ENCODE measurements at regions not wholly inside any gene's neighbourhood (a gene's known extent, or its start where the extent isn't known, plus 50 kb on each side); places are given as distances from the start of the nearest gene placed in this dataset.

DNA sequence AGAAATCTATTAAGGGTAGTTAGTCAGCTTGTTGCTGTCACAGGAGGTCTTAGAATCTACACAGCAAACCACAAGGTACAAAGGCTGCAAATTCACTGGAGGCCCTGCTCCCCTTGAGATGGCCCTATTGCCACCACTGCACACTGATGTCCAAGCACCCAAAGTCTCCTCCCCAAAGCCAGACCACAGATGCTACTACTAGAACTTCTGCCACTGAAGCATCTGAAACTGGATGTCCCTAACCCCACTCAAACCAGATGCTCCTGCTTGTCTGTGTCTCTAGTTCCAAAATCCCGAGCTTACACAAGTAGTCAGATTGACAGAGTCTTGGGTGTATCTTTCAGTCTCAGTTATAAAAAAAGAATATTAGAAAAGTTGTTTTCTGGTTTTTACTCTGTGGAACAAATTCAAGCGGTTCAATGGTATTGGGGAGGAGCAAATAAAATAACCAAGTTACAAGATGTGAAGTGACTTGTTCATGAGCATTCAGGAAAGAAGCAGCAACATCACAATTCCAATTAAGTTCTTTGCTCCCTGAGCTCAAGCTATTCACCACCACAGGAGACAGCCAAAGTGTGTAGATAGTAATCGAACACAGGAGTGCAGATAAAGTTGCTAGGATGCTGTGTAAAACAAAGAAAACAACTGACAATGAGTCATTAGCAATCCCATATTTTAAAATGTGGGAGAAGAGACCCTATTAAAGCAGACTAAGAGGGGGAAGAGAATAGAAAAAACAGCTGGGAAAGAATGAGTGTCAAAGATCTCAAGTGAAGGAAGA lies 352.3 kb downstream of the PDGFC start:
- DNase-seq (no peak), ATAC-seq (no peak)
- no peaks in the 10 kb centered on the region for H3K9me3 ChIP-seq
- intact Hi-C loops (cut with DNase I), result no loop called here
- no peaks in the 10 kb centered on the region for H3K27me3 ChIP-seq
- no peak overlapping the region for H3K4me3 ChIP-seq
- H3K36me3 ChIP-seq, result no peaks in the 10 kb centered on the region
- no peak for TF ChIP-seq CTCF (IDR thresholded peaks at IDR 0.05)
- H3K27ac ChIP-seq, result no peak overlapping the region
- no peaks in the 10 kb centered on the region for H3K4me1 ChIP-seq

DNA sequence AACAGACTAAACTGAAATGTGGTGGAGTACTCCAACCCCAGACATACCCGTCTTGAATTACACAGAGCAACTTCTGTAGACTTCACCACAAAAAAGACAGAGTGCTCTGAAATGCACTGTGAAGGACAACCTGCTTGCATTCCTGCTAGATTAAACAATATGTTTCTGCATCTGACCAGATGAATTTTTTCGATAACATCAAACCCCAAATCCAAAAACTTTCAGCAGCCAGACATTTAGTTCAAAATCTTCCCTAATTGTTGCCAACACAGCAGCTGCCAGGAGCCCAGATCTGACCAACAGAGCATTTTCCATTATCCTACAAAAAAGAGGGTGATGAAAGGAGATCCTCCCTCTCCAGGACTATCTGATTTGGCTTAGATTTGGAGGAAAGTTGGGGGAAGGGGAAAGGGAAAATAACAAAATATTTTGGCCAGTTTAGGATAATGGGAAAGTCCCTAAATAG lies 356.5 kb downstream of the PDGFC start:
- no peak overlapping the region for H3K27ac ChIP-seq
- no peak for ATAC-seq
- no peak for TF ChIP-seq CTCF (IDR thresholded peaks at IDR 0.05)
- no peaks in the 10 kb centered on the region for H3K27me3 ChIP-seq
- no peaks in the 10 kb centered on the region for H3K4me1 ChIP-seq
- DNase-seq, result no peak
- H3K9me3 ChIP-seq, result no peaks in the 10 kb centered on the region
- no peak overlapping the region for H3K4me3 ChIP-seq
- intact Hi-C loops (cut with DNase I), result no loop called here
- no peaks in the 10 kb centered on the region for H3K36me3 ChIP-seq

DNA sequence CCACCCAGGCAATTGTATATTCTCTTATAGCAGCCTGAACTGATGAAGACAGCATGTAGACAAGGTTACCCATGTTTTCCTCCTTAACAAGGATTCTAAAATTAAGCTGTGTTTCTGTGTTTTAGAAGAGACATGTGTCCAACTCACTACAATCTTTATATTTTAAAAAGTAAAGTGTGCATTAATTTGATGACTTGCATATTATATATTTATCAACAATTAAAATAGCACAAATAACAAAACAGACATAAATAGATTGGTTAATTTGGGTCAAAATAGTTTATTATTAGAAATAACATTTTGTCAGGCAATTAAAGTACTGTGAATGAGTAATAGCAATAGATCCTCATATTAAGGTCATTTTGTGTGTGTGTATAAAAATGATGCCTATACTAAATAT lies 357.1 kb downstream of the PDGFC start:
- intact Hi-C loops (cut with DNase I), result no loop called here
- DNase-seq (no peak), ATAC-seq (no peak)
- Histone ChIP-seq H3K36me3 (no peaks in the 10 kb centered on the region), H3K9me3 (no peaks in the 10 kb centered on the region), H3K27me3 (no peaks in the 10 kb centered on the region), H3K27ac (no peak overlapping the region), H3K4me3 (no peak overlapping the region), H3K4me1 (no peaks in the 10 kb centered on the region)
- TF ChIP-seq CTCF (IDR thresholded peaks at IDR 0.05), result no peak

DNA sequence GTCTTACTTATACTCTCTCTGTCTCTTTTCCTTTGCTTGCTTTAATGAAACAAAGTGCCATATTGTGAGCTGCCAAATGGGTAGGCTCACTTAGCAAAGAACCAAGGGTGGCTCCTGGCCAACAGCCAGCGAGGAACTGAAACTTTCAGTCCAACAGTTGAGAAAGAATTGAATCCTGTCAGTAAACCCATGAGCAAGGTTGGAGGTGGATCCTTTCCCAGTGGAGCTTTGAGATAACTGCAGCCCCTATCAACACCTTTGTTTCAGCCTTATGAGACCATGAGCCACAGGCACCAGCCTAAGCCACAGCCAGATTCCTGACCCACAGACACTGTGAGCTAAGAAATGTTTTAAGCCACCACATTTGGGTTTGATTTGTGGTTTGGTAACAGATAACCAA lies 362.2 kb downstream of the PDGFC start:
- TF ChIP-seq CTCF (IDR thresholded peaks at IDR 0.05), result no peak
- Histone ChIP-seq H3K27ac (no peak overlapping the region), H3K4me3 (no peak overlapping the region), H3K4me1 (no peaks in the 10 kb centered on the region), H3K9me3 (no peaks in the 10 kb centered on the region), H3K36me3 (no peaks in the 10 kb centered on the region), H3K27me3 (no peaks in the 10 kb centered on the region)
- ATAC-seq, result no peak
- intact Hi-C loops (cut with DNase I), result no loop called here
- DNase-seq, result no peak

DNA sequence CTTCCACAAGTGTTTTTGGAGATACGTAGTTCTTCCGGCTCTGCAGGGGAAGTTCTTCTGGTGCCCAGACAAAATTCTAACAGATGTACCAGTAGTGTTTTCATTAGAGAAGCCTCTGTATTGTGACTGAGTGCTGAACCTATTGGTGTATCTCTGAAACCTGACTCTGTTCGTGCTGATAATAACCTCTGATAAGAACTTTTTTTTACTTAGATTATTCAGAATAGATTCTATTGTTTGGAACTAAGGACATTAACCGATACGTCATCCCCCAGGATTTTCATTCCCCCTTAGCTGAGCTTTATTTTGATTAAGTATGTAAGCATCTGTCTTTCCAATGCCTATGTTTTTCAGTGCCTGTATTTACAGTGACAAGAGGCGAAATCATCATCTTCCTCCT lies 362.9 kb downstream of the PDGFC start:
- H3K27ac ChIP-seq, result no peak overlapping the region
- ATAC-seq, result no peak
- H3K9me3 ChIP-seq, result no peaks in the 10 kb centered on the region
- H3K27me3 ChIP-seq, result no peaks in the 10 kb centered on the region
- no peak for DNase-seq
- TF ChIP-seq CTCF (IDR thresholded peaks at IDR 0.05), result no peak
- H3K4me3 ChIP-seq, result no peak overlapping the region
- no peaks in the 10 kb centered on the region for H3K4me1 ChIP-seq
- intact Hi-C loops (cut with DNase I), result no loop called here
- H3K36me3 ChIP-seq, result no peaks in the 10 kb centered on the region

DNA sequence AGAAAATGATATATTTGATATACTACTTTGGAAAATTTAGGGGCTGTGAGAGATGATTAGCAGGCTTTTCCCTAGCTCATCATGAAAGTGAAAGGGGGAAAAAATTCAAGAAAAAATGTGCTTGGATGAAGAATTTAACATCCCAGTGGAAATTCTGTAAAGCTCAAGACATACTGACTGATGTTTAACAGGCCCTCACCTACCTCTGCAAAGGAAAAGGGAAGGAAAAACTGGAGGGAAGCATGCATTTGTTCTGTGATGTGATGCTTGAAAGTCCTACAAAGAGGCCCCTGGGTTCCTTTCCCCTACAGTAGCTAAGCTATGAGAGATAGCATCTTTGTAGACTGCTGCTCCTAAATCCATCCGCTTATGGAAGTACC lies 364.1 kb downstream of the PDGFC start:
- DNase-seq (no peak), ATAC-seq (no peak)
- H3K9me3 ChIP-seq, result no peaks in the 10 kb centered on the region
- H3K4me1 ChIP-seq, result no peaks in the 10 kb centered on the region
- H3K4me3 ChIP-seq, result no peak overlapping the region
- no peaks in the 10 kb centered on the region for H3K27me3 ChIP-seq
- H3K27ac ChIP-seq, result no peak overlapping the region
- no peaks in the 10 kb centered on the region for H3K36me3 ChIP-seq
- intact Hi-C loops (cut with DNase I), result no loop called here
- TF ChIP-seq CTCF (IDR thresholded peaks at IDR 0.05), result no peak
